GM10266 (cell line): ENCODE measurements at regions not wholly inside any gene's neighbourhood (a gene's known extent, or its start where the extent isn't known, plus 50 kb on each side); places are given as distances from the start of the nearest gene placed in this dataset.

Source experiments
- DNase-seq: peaks from one replicate; pipeline ENCODE4 v3.0.0; 2012; ENCODE audit errors: extremely low spot score
- CTCF ChIP-seq: IDR thresholded peaks from 2 replicates; pipeline ENCODE4 v1.5.1; 2012; ENCODE audit warnings: mild to moderate bottlenecking, low read depth; ENCODE audit not compliant: control insufficient read depth, insufficient read depth; ENCODE audit errors: missing control alignments

- no peak for DNase-seq
- TF ChIP-seq CTCF = no peak
Observed at GRCh38 chr20:57053067-57053466, 213.4 kb downstream of the BMP7 start.

GRCh38 chr20:57053793-57054552 is 212.5 kb downstream of the BMP7 start:
- DNase-seq = no peak
- no peak for TF ChIP-seq CTCF

GRCh38 chr20:57055345-57055744 is 211.1 kb downstream of the BMP7 start:
- DNase-seq = no peak
- TF ChIP-seq CTCF = no peak

- no peak for TF ChIP-seq CTCF
Observed at GRCh38 chr20:57056651-57057050, 209.8 kb downstream of the BMP7 start.

GRCh38 chr20:57059055-57059596 is 207.3 kb downstream of the BMP7 start:
- DNase-seq = no peak
- no peak for TF ChIP-seq CTCF

More at GRCh38 chr20:57056651-57057050, 209.8 kb downstream of the BMP7 start:
- no peak for DNase-seq

- TF ChIP-seq CTCF = no peak
- DNase-seq = no peak
Observed at GRCh38 chr20:57060407-57061050, 205.9 kb downstream of the BMP7 start.
